HG03280 (cell line): ENCODE measurements at regions not wholly inside any gene's neighbourhood (a gene's known extent, or its start where the extent isn't known, plus 50 kb on each side); places are given as distances from the start of the nearest gene placed in this dataset.

Experiments
- ATAC-seq: cut with Tn5 transposase; IDR thresholded peaks from one replicate; pipeline ENCODE4 v1.9.1; 2021; ENCODE audit warnings: mild to moderate bottlenecking, moderate library complexity; ENCODE audit not compliant: unreplicated experiment

DNA sequence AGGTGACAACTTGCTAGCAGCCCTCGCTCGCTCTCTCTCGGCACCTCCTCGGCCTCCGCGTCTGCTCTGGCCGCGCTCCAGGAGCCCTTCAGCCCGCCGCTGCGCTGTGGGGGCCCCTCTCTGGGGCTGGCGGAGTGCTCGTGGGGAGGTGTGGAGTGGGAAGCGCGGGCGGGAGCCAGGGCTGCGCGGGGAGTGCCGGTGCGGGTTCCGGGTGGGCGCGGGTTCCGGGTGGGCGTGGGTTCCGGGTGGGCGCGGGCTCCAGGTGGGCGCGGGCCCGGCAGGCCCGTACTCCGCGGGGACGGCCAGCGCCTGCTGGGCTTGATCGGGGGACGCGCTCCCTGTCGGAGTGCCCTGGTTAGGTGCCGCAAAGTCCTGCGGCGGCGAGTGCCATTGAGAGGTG is 384.3 kb downstream of the GPM6A start:
- ATAC-seq, result no peak

DNA sequence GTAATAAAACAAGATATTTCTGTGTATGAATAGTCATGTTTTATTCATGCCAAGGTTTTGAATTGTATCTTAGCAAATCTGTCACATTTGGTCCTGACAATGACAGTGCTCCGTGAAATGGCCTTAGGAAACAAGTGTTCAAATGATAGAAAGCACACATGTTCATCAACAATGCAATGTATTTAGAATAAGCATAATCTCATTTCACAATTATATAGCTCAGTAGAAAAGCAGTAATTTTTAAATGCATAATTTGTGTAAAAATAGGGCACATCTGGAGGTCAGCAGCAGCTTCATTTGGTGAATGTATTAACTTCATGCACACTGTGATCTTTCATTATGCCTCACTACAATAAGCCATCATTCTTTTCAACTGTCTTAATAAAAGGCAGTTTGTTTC is 380.4 kb downstream of the GPM6A start:
- ATAC-seq, result no peak

DNA sequence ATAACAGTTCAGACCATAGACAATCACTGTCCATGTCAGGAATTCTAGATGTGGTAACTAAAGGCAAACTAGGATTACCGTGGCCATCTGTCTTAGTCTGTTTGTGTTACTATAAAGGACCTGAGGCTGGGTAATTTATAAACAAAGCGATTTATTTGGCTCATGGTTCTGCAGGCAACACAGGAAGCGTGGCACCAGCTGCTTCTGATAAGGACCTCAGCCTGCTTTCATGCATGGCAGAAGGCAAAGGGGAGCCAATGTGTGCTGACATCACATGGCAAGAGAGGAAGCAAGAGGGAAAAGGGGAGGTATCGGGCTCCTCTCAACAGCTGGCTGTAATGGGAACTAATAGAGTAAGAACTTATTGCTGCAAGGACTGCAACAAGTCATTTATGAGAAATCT is 376.7 kb downstream of the GPM6A start:
- no peak for ATAC-seq

GRCh38 chr4:175436196-175436595 is 375.9 kb downstream of the GPM6A start:
- ATAC-seq, result no peak

DNA sequence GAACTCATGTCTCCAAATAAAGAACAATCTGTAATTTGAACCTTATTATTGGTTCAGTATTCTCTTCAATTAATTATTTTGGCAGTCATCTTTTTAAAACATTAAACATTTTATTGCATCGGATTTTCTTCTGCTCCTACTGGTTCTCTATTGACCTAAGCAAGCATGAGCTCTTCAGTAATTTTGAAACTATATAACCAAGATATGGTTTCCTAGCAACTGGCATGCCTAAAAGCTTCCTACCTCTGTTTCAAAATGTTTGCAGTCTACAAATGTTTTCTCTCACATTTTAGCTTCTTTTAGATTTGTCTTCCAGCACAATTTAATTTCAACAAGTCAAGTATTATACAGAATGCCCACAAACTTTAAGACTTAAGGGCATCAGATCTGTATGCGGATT is 371.3 kb downstream of the GPM6A start:
- no peak for ATAC-seq

DNA sequence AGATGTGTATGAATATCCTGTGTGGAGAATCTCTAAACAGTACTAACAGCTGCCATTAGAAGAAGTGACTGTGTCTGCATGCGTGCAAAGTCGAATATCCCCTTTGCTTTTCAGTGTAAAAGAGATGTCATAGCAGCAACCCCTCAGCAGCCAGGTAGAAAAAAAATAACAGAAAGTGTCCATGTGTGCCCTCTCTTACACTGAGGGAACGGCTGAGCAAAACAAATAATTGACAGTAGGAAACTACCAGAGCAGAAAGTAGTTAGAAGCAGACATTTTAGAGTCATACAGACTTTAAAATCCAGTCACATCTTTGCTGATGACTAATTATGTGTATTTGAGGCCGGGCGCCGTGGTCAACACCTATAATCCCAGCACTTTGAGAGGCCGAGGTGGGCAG is 370.8 kb downstream of the GPM6A start:
- ATAC-seq, result no peak

DNA sequence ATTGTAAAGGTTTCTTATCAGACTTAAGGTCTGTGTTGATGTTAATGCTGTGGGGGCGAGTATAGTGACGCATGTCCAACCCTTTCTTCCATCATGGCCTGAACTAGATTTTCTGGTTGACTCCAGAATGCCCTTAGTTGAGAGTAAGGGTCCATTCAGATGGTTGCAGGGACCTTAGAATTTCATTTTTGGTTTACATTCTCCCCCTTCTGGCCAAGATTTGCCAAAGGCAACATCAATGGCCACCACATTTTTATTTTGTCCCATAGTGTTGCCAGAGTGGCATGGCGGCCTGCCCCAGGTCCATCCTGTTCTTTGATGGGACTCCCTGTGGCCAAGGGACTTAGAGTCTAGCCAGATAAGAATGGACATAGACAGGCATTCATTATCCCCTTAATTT is 368.5 kb downstream of the GPM6A start:
- no peak for ATAC-seq

DNA sequence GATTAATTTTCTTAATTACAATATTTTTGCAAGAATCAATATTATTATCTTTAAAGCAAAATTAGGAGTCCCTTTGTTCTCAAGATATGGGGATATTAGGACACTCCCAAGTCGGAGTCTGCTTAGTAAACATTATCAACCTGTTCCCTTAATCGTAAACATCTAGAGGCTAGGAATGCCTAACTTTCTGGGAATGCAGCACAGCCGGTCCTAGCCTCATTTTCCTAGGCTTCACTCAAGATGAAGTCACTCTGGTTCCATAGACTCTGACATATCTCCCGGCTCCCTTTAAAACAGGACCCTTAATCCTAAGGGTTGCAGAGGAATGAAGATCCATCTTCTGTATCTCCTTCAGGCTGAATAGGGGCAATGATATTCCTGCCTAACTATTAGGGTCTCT is 367.6 kb downstream of the GPM6A start:
- no peak for ATAC-seq

DNA sequence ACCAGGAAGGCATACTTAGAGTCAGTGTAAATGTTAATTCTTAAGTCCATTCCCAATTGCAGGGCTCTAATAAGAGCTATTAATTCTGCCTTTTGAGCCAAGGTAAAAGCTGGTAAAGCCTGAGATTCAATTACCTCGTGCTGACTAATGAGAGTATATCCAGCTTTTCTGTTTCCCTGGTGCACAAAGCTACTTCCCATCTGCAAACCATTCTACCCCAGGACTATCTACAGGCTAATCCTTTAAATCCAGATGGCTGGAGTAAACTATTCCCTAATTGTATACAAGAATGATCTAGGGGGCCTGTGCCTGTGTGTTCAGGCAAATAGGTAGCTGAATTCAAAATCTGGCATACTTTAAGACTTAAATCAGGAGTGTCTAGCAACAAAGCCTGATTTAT is 365.0 kb downstream of the GPM6A start:
- no peak for ATAC-seq

DNA sequence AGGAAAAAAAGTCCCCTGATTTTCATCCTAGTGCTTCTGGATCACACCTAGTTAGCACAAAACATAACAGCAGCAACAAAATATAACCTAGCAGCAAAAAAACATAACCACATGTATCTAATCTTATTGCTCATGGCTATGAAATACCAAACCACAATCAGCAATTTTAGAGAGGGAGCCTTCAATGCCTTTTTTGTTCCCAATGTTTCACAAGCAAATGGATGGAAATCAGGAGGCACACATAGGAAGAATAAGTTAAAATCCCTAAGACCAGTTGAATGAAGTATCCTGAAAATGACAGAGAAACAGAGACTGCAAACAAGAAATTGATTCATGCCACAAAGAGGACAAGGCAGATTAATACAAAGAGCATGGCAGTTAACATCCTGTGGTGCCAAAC is 361.6 kb downstream of the GPM6A start:
- no peak for ATAC-seq

- ATAC-seq, result no peak
These were observed 360.7 kb downstream of the GPM6A start for GRCh38 chr4:175451238-175451965.

- ATAC-seq, result no peak
These were observed 358.6 kb downstream of the GPM6A start for GRCh38 chr4:175453456-175453855.

DNA sequence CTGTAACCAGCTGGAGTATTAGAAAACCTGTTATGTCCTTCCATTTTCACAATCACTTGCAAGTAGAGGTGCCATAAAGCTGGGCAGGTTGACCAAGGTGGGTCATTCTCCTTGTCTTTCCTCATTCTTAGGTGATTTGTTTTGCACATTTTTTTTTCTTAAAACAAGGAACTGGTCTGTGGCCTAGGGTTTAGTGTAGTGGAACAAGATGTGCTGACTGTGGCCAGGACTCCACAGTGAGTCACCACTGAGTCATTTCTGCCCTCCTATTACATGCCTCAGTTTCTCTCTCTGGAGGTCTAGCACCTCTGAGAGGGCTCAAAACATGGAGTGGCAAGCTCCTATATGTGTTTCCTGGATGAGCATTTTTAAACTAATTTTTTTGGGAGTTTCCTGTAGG is 355.9 kb downstream of the GPM6A start:
- ATAC-seq, result no peak

DNA sequence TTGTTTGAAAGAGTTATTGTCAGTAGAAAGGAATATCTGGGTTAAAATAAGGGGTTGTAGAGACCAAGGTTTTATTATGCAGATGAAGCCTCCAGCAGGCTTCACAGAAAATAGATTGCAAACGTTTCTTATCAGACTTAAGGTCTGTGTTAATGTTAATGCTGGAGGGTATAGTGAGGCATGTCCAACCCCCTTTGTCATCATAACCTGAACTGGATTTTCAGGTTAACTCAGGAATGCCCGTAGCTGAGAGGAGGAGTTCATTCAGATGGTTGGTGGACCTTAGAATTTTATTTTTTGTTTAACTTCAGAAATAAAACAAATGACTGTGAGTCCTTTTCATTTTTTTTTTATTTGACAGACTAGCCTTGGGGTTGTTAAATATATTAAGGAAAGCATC is 354.1 kb downstream of the GPM6A start:
- ATAC-seq, result no peak

GRCh38 chr4:175459571-175459970 is 352.5 kb downstream of the GPM6A start:
- ATAC-seq, result no peak

GRCh38 chr4:175460414-175460813 is 351.6 kb downstream of the GPM6A start:
- ATAC-seq, result no peak

DNA sequence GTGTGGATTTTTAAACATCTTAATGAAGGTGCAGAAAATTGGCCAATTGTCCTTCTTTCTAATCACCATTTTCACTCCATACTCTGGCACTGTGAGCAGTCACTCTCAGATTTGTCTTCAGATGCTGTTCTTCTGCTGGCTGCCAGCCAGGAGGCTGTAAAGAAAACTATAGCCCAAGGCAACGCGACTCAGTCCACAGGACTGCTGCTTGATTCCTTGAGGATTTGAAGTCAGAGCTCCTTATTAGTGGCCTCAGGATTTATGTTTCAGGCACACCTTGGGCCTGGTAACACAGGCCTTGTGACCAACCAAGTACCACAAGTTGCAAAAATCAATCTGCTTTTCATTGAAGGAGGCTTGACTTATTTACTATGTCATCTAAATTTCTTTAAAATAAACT is 342.6 kb downstream of the GPM6A start:
- no peak for ATAC-seq

DNA sequence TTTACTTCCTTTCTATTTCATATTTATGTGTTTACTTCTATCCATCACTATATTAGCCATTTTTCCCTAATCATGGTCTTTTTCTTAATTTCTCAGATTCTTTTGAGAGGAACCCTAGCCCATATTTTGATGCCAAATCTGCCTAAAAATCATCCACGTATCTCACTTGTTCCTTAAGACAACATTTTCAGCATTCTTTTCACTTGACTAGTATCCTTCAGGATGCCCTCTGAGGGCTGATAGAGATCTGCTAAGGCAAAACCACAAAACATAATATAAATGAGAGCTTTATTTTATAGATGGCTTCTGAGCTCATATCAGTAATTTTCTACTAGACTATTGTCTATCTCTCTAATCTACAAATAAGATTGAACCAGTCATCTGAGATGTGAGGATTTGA is 341.9 kb downstream of the GPM6A start:
- ATAC-seq, result no peak

DNA sequence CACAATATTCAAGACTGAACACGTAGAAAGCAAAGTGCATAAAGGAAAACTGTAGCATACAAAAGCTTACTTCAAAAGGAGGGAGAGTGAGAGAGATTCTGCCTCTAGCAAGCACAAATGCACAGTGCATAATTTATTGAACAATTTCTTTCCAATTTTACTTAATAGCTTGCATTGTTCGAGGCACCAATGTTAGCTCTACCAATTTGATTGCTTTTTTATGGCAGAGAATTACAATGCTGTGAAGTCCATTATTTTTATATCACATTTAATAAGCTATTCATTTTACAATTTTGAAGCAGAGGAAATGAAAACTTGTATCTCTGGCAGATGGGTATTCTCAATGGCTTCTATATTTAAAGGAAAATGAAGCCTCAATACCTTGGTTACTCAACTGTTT is 331.7 kb downstream of the GPM6A start:
- ATAC-seq, result no peak

GRCh38 chr4:175499735-175500352 is 312.2 kb downstream of the GPM6A start:
- no peak for ATAC-seq

DNA sequence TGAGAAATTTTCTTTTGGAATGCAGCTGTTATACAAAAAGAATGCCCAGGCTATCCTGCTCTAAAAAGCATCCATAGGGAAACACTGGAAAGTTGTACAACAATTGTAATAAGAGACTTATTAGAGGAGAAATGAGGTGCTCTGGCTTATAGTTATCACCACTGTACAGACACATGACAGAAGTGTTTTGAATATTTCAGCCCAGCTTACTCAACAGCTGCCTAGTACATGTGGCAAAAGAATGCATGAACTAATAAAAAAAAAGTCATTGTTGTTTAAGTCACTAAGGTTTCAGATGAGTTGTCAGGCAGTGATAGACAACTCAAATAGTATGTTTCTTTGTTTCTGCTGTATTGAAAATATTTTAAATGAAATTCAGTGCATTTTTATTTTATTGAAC is 307.7 kb downstream of the GPM6A start:
- no peak for ATAC-seq

- no peak for ATAC-seq
These were observed 302.7 kb downstream of the GPM6A start for GRCh38 chr4:175509320-175509719.

- no peak for ATAC-seq
These were observed 300.2 kb downstream of the GPM6A start for GRCh38 chr4:175511861-175512260.
